ENCODE measurements at regions not wholly inside any gene's neighbourhood (a gene's known extent, or its start where the extent isn't known, plus 50 kb on each side); places are given as distances from the start of the nearest gene placed in this dataset.

GRCh38 chr4:107562316-107562715, 157.7 kb downstream of the PAPSS1 start:
- Mint-ChIP-seq H3K4me3 (no peak overlapping the region), H3K27ac (no peak overlapping the region), H3K27me3 (ENCODE audit: low read depth) (peaks cover 1% of the 10 kb centered on the region), H3K9me3 (peaks cover 1% of the 10 kb centered on the region), H3K4me1 (ENCODE audit: low read depth) (no peaks in the 10 kb centered on the region), H3K36me3 (ENCODE audit: low read depth) (no peaks in the 10 kb centered on the region)
- no peak for DNase-seq (ENCODE audit: low spot score)

GRCh38 chr4:107561481-107561880, 158.6 kb downstream of the PAPSS1 start:
- Mint-ChIP-seq H3K4me3 (no peak overlapping the region), H3K27ac (no peak overlapping the region), H3K9me3 (no peaks in the 10 kb centered on the region), H3K36me3 (ENCODE audit: low read depth) (no peaks in the 10 kb centered on the region), H3K4me1 (ENCODE audit: low read depth) (no peaks in the 10 kb centered on the region), H3K27me3 (ENCODE audit: low read depth) (peaks cover 1% of the 10 kb centered on the region)
- no peak for DNase-seq (ENCODE audit: low spot score)

- no peaks in the 10 kb centered on the region for H3K36me3 Mint-ChIP-seq (ENCODE audit: low read depth)
- H3K4me3 Mint-ChIP-seq = no peak overlapping the region
- H3K27me3 Mint-ChIP-seq (ENCODE audit: low read depth) = peaks cover 1% of the 10 kb centered on the region
- DNase-seq (ENCODE audit: low spot score) = no peak
- H3K4me1 Mint-ChIP-seq (ENCODE audit: low read depth) = no peaks in the 10 kb centered on the region
- no peaks in the 10 kb centered on the region for H3K9me3 Mint-ChIP-seq
- no peak overlapping the region for H3K27ac Mint-ChIP-seq
These were observed 160.4 kb downstream of the PAPSS1 start for GRCh38 chr4:107559653-107560052.

GRCh38 chr4:107552306-107552705, 167.7 kb downstream of the PAPSS1 start:
- Mint-ChIP-seq H3K36me3 (ENCODE audit: low read depth) (no peaks in the 10 kb centered on the region), H3K4me3 (no peak overlapping the region), H3K27me3 (ENCODE audit: low read depth) (no peaks in the 10 kb centered on the region), H3K27ac (no peak overlapping the region), H3K9me3 (no peaks in the 10 kb centered on the region), H3K4me1 (ENCODE audit: low read depth) (no peaks in the 10 kb centered on the region)
- DNase-seq (ENCODE audit: low spot score) = no peak

GRCh38 chr4:107548211-107548905, 171.7 kb downstream of the PAPSS1 start:
- H3K36me3 Mint-ChIP-seq (ENCODE audit: low read depth) = no peaks in the 10 kb centered on the region
- no peak overlapping the region for H3K4me3 Mint-ChIP-seq
- DNase-seq (ENCODE audit: low spot score) = no peak
- no peaks in the 10 kb centered on the region for H3K9me3 Mint-ChIP-seq
- H3K4me1 Mint-ChIP-seq (ENCODE audit: low read depth) = no peaks in the 10 kb centered on the region
- no peak overlapping the region for H3K27ac Mint-ChIP-seq
- H3K27me3 Mint-ChIP-seq (ENCODE audit: low read depth) = no peaks in the 10 kb centered on the region

GRCh38 chr4:107546638-107547037, 173.4 kb downstream of the PAPSS1 start:
- no peak overlapping the region for H3K4me3 Mint-ChIP-seq

GRCh38 chr4:107541511-107541910, 178.5 kb downstream of the PAPSS1 start:
- DNase-seq (ENCODE audit: low spot score) = no peak
- Mint-ChIP-seq H3K27me3 (ENCODE audit: low read depth) (no peaks in the 10 kb centered on the region), H3K4me1 (ENCODE audit: low read depth) (no peaks in the 10 kb centered on the region), H3K36me3 (ENCODE audit: low read depth) (no peaks in the 10 kb centered on the region), H3K27ac (no peak overlapping the region), H3K9me3 (no peaks in the 10 kb centered on the region), H3K4me3 (no peak overlapping the region)

More at GRCh38 chr4:107546638-107547037, 173.4 kb downstream of the PAPSS1 start:
- H3K27me3 Mint-ChIP-seq (ENCODE audit: low read depth) = no peaks in the 10 kb centered on the region
- no peaks in the 10 kb centered on the region for H3K9me3 Mint-ChIP-seq
- no peaks in the 10 kb centered on the region for H3K36me3 Mint-ChIP-seq (ENCODE audit: low read depth)
- H3K4me1 Mint-ChIP-seq (ENCODE audit: low read depth) = no peaks in the 10 kb centered on the region
- DNase-seq (ENCODE audit: low spot score) = no peak
- H3K27ac Mint-ChIP-seq = no peak overlapping the region

- no peak overlapping the region for H3K4me3 Mint-ChIP-seq
- no peak overlapping the region for H3K27ac Mint-ChIP-seq
- no peaks in the 10 kb centered on the region for H3K9me3 Mint-ChIP-seq
- no peaks in the 10 kb centered on the region for H3K27me3 Mint-ChIP-seq (ENCODE audit: low read depth)
- H3K4me1 Mint-ChIP-seq (ENCODE audit: low read depth) = no peaks in the 10 kb centered on the region
- no peaks in the 10 kb centered on the region for H3K36me3 Mint-ChIP-seq (ENCODE audit: low read depth)
- DNase-seq (ENCODE audit: low spot score) = no peak
These were observed 188.1 kb downstream of the PAPSS1 start for GRCh38 chr4:107531927-107532326.

- H3K36me3 Mint-ChIP-seq (ENCODE audit: low read depth) = no peaks in the 10 kb centered on the region
- H3K27ac Mint-ChIP-seq = no peak overlapping the region
- H3K27me3 Mint-ChIP-seq (ENCODE audit: low read depth) = no peaks in the 10 kb centered on the region
- no peak overlapping the region for H3K4me3 Mint-ChIP-seq
- H3K9me3 Mint-ChIP-seq = no peaks in the 10 kb centered on the region
- no peaks in the 10 kb centered on the region for H3K4me1 Mint-ChIP-seq (ENCODE audit: low read depth)
- no peak for DNase-seq (ENCODE audit: low spot score)
These were observed 199.7 kb downstream of the PAPSS1 start for GRCh38 chr4:107520368-107520767.

GRCh38 chr4:107519053-107519452, 201.0 kb downstream of the PAPSS1 start:
- no peaks in the 10 kb centered on the region for H3K27me3 Mint-ChIP-seq (ENCODE audit: low read depth)
- no peaks in the 10 kb centered on the region for H3K4me1 Mint-ChIP-seq (ENCODE audit: low read depth)
- no peak for DNase-seq (ENCODE audit: low spot score)
- H3K36me3 Mint-ChIP-seq (ENCODE audit: low read depth) = no peaks in the 10 kb centered on the region
- no peak overlapping the region for H3K27ac Mint-ChIP-seq
- no peak overlapping the region for H3K4me3 Mint-ChIP-seq
- no peaks in the 10 kb centered on the region for H3K9me3 Mint-ChIP-seq

- no peak overlapping the region for H3K27ac Mint-ChIP-seq
- no peak for DNase-seq (ENCODE audit: low spot score)
- H3K9me3 Mint-ChIP-seq = no peaks in the 10 kb centered on the region
- H3K27me3 Mint-ChIP-seq (ENCODE audit: low read depth) = no peaks in the 10 kb centered on the region
- H3K4me1 Mint-ChIP-seq (ENCODE audit: low read depth) = no peaks in the 10 kb centered on the region
- H3K4me3 Mint-ChIP-seq = no peak overlapping the region
- no peaks in the 10 kb centered on the region for H3K36me3 Mint-ChIP-seq (ENCODE audit: low read depth)
These were observed 202.0 kb downstream of the PAPSS1 start for GRCh38 chr4:107518076-107518475.

- no peaks in the 10 kb centered on the region for H3K36me3 Mint-ChIP-seq (ENCODE audit: low read depth)
- DNase-seq (ENCODE audit: low spot score) = no peak
- H3K4me3 Mint-ChIP-seq = no peak overlapping the region
- H3K4me1 Mint-ChIP-seq (ENCODE audit: low read depth) = no peaks in the 10 kb centered on the region
- H3K27ac Mint-ChIP-seq = no peak overlapping the region
- no peaks in the 10 kb centered on the region for H3K27me3 Mint-ChIP-seq (ENCODE audit: low read depth)
- H3K9me3 Mint-ChIP-seq = no peaks in the 10 kb centered on the region
These were observed 207.5 kb downstream of the PAPSS1 start for GRCh38 chr4:107512549-107512948.

- Mint-ChIP-seq H3K9me3 (no peaks in the 10 kb centered on the region), H3K36me3 (ENCODE audit: low read depth) (no peaks in the 10 kb centered on the region), H3K4me3 (no peak overlapping the region), H3K4me1 (ENCODE audit: low read depth) (no peaks in the 10 kb centered on the region), H3K27ac (no peak overlapping the region), H3K27me3 (ENCODE audit: low read depth) (no peaks in the 10 kb centered on the region)
- no peak for DNase-seq (ENCODE audit: low spot score)
These were observed 210.4 kb downstream of the PAPSS1 start for GRCh38 chr4:107509615-107510014.

- Mint-ChIP-seq H3K4me1 (ENCODE audit: low read depth) (peaks cover 9% of the 10 kb centered on the region), H3K36me3 (ENCODE audit: low read depth) (no peaks in the 10 kb centered on the region), H3K27ac (no peak overlapping the region), H3K4me3 (no peak overlapping the region), H3K27me3 (ENCODE audit: low read depth) (no peaks in the 10 kb centered on the region), H3K9me3 (no peaks in the 10 kb centered on the region)
- no peak for DNase-seq (ENCODE audit: low spot score)
These were observed 219.5 kb downstream of the PAPSS1 start for GRCh38 chr4:107500551-107500950.

- no peaks in the 10 kb centered on the region for H3K36me3 Mint-ChIP-seq (ENCODE audit: low read depth)
- H3K4me1 Mint-ChIP-seq (ENCODE audit: low read depth) = peaks cover 9% of the 10 kb centered on the region
- H3K27ac Mint-ChIP-seq = no peak overlapping the region
- H3K4me3 Mint-ChIP-seq = peak overlapping the region; percentile 42
- no peak for DNase-seq (ENCODE audit: low spot score)
- no peaks in the 10 kb centered on the region for H3K9me3 Mint-ChIP-seq
- no peaks in the 10 kb centered on the region for H3K27me3 Mint-ChIP-seq (ENCODE audit: low read depth)
These were observed 223.0 kb downstream of the PAPSS1 start for GRCh38 chr4:107497054-107497453.

Data from T-helper 2 cell treated with Interferon-gamma antibody and Interleukin-4, amounts not matched to agents 5 μg/mL and 100 μg/mL, for 36 hours (primary cell).